SK-N-SH (cell line): ENCODE measurements at regions not wholly inside any gene's neighbourhood (a gene's known extent, or its start where the extent isn't known, plus 50 kb on each side); places are given as distances from the start of the nearest gene placed in this dataset.

Source experiments
- CTCF ChIA-PET: fragments of 300-600, 350-600 bp; formaldehyde crosslinking; extraction: SDS; loops from one replicate; lab custom pipeline; 2021; lab: Yijun Ruan, JAX
- POLR2A ChIA-PET: fragments of 350-600 bp; sonication (Branson Sonifier 250); formaldehyde crosslinking; extraction: SDS; loops from one replicate; lab custom pipeline; 2020; ENCODE audit warnings: antibody characterized with exemption, inconsistent platforms; lab: Yijun Ruan, JAX
- DNase-seq: peaks from one replicate; pipeline ENCODE4 v3.0.0; 2012
- H2AFZ ChIP-seq: fragments of 200-600 bp; sonication (generic); 2 replicates; pipeline ENCODE4 v1.8.1; 2016; ENCODE audit warnings: antibody characterized with exemption, mild to moderate bottlenecking, low read depth
- H3F3A ChIP-seq: fragments of 200-600 bp; sonication (generic); replicated peaks from 2 replicates; pipeline ENCODE3; 2016; ENCODE audit warnings: antibody characterized with exemption, mild to moderate bottlenecking; ENCODE audit not compliant: insufficient read depth
- H3K27ac ChIP-seq, 2 experiments: fragments of 200-500 bp in 1 of 2; fragments of 200-600 bp in 1 of 2; sonication (Bioruptor generic) in 1 of 2; sonication (generic), shearing (Covaris generic) in 1 of 2; 2 replicates each; pipeline versions ENCODE4 v1.5.1 to v1.6.1; 2014 to 2016; ENCODE audit warnings: low read depth in 2 of 2, inconsistent platforms in 1 of 2, low read length in 1 of 2, mild to moderate bottlenecking in 1 of 2, mixed read lengths in 1 of 2
- H3K27me3 ChIP-seq: fragments of 200-600 bp; sonication (generic), shearing (Covaris generic); 2 replicates; pipeline ENCODE4 v1.6.1; 2016; ENCODE audit warnings: mixed run types; ENCODE audit not compliant: insufficient read depth
- H3K36me3 ChIP-seq, 2 experiments: fragments of 200-500 bp in 1 of 2; fragments of 200-600 bp in 1 of 2; sonication (Bioruptor generic) in 1 of 2; sonication (generic) in 1 of 2; replicated peaks in 1 of 2; 2 replicates each; pipeline versions ENCODE3 to v1.5.1; 2014 to 2016; ENCODE audit warnings: low read length in 1 of 2, mild to moderate bottlenecking in 1 of 2; ENCODE audit not compliant: insufficient read depth in 2 of 2, control insufficient read depth in 1 of 2
- H3K4me1 ChIP-seq, 2 experiments: fragments of 200-500 bp in 1 of 2; fragments of 200-600 bp in 1 of 2; sonication (Bioruptor generic) in 1 of 2; sonication (generic), shearing (Covaris generic) in 1 of 2; 2 replicates each; pipeline versions ENCODE4 v1.5.1 to v1.6.1; 2014 to 2016; ENCODE audit warnings: low read depth in 1 of 2, low read length in 1 of 2, mixed run types in 1 of 2; ENCODE audit not compliant: insufficient read depth in 2 of 2, control insufficient read depth in 1 of 2
- H3K4me2 ChIP-seq: fragments of 200-600 bp; sonication (generic), shearing (Covaris generic); 2 replicates; pipeline ENCODE4 v1.6.1; 2017; ENCODE audit warnings: mixed run types
- H3K4me3 ChIP-seq, 2 experiments: fragments of 200-500 bp in 1 of 2; fragments of 200-600 bp in 1 of 2; sonication (Bioruptor generic) in 1 of 2; sonication (generic), shearing (Covaris generic) in 1 of 2; 2 replicates each; pipeline versions ENCODE4 v1.5.1 to v1.8.1; 2014 to 2016; ENCODE audit warnings: low read depth in 2 of 2, inconsistent platforms in 1 of 2, low read length in 1 of 2, mild to moderate bottlenecking in 1 of 2, mixed read lengths in 1 of 2, moderate library complexity in 1 of 2
- H3K79me2 ChIP-seq: fragments of 200-600 bp; sonication (generic); 2 replicates; pipeline ENCODE4 v1.8.1; 2017; ENCODE audit warnings: mild to moderate bottlenecking; ENCODE audit not compliant: insufficient read depth
- H3K9ac ChIP-seq: fragments of 200-600 bp; sonication (generic); 2 replicates; pipeline ENCODE4 v1.6.1; 2017; ENCODE audit warnings: mixed run types
- H3K9me2 ChIP-seq: fragments of 200-600 bp; sonication (generic); 2 replicates; pipeline ENCODE4 v1.6.1; 2017; ENCODE audit warnings: mixed run types
- H3K9me3 ChIP-seq: fragments of 200-600 bp; sonication (generic); 2 replicates; pipeline ENCODE4 v1.6.1; 2017; ENCODE audit warnings: mixed run types, mild to moderate bottlenecking, moderate library complexity
- H4K20me1 ChIP-seq: fragments of 200-600 bp; sonication (generic); 2 replicates; pipeline ENCODE4 v1.6.1; 2017; ENCODE audit warnings: mild to moderate bottlenecking, mixed run types; ENCODE audit not compliant: insufficient read depth
- CHD2 ChIP-seq: fragments of 150-350 bp; IDR thresholded peaks from 2 replicates; pipeline ENCODE4 v1.6.1; 2018; ENCODE audit warnings: low read length; ENCODE audit not compliant: partially characterized antibody
- EP300 ChIP-seq, 2 experiments: IDR thresholded peaks; 2 replicates each; pipeline versions ENCODE4 v1.4.0 to v1.6.1; 2012; ENCODE audit warnings: borderline replicate concordance in 1 of 2, low read depth in 1 of 2, low read length in 1 of 2
- FOSL2 ChIP-seq: IDR thresholded peaks from 2 replicates; pipeline ENCODE4 v1.4.0; 2012; ENCODE audit warnings: low read depth, mild to moderate bottlenecking, moderate library complexity, borderline replicate concordance
- FOXJ3 ChIP-seq: sonication (generic); formaldehyde crosslinking; IDR thresholded peaks from 2 replicates; pipeline ENCODE4 v1.5.1; 2020; ENCODE audit warnings: mild to moderate bottlenecking, missing genetic modification reagents
- MAX ChIP-seq: IDR thresholded peaks from 2 replicates; pipeline ENCODE4 v1.4.0; 2012; ENCODE audit warnings: low read depth
- MEF2A ChIP-seq: IDR thresholded peaks from 2 replicates; pipeline ENCODE4 v1.4.0; 2012; ENCODE audit warnings: low read depth, borderline replicate concordance
- NFIC ChIP-seq: IDR thresholded peaks from 2 replicates; pipeline ENCODE4 v1.4.0; 2012; ENCODE audit warnings: borderline replicate concordance
- RCOR1 ChIP-seq: fragments of 150-350 bp; IDR thresholded peaks from 2 replicates; pipeline ENCODE4 v1.6.1; 2017; ENCODE audit warnings: antibody characterized with exemption, low read length
- REST ChIP-seq: IDR thresholded peaks from 2 replicates; pipeline ENCODE4 v1.6.1; 2012; ENCODE audit warnings: mild to moderate bottlenecking, low read depth, low read length, moderate library complexity
- RXRA ChIP-seq: IDR thresholded peaks from 2 replicates; pipeline ENCODE4 v1.4.0; 2012; ENCODE audit warnings: low read depth, mild to moderate bottlenecking, borderline replicate concordance
- SIN3A ChIP-seq: IDR thresholded peaks from 2 replicates; pipeline ENCODE4 v1.6.1; 2012; ENCODE audit warnings: low read depth, mild to moderate bottlenecking, low read length, moderate library complexity, borderline replicate concordance
- SMC3 ChIP-seq: IDR thresholded peaks from 2 replicates; pipeline ENCODE4 v1.6.1; 2012; ENCODE audit warnings: low read depth, low read length, improper control_type of control experiment
- TCF12 ChIP-seq: IDR thresholded peaks from 2 replicates; pipeline ENCODE4 v1.4.0; 2012
- USF1 ChIP-seq: IDR thresholded peaks from 2 replicates; pipeline ENCODE4 v1.4.0; 2012; ENCODE audit warnings: low read depth, borderline replicate concordance
- YY1 ChIP-seq: IDR thresholded peaks from 2 replicates; pipeline ENCODE4 v1.4.0; 2012; ENCODE audit warnings: low read depth, mild to moderate bottlenecking
- WGBS: methylation state at CpG from one replicate; pipeline ENCODE4 v1.1.6; 2017; ENCODE audit warnings: low lambda C conversion rate; 5-methylcytosine and 5-hydroxymethylcytosine counted together

GRCh38 chr6:23630726-23631635, 495.0 kb upstream of the NRSN1 start:
- H3K27me3 ChIP-seq: no peaks in the 10 kb centered on the region
- no peak for DNase-seq
- no peaks in the 10 kb centered on the region for H3K79me2 ChIP-seq
- no peaks in the 10 kb centered on the region for H3K36me3 ChIP-seq
- TF ChIP-seq REST: no peak
- peak in 1 of 2 experiments; percentile 20; a peak in 1 of 4 replicates for TF ChIP-seq EP300 (IDR thresholded peaks at IDR 0.05; ENCODE audit: borderline replicate concordance in 1 of 2, low read depth in 1 of 2, low read length in 1 of 2)
- TF ChIP-seq TCF12: no peak
- no peak for TF ChIP-seq CHD2
- TF ChIP-seq, all 33 proteins: peak for 1
- Histone ChIP-seq H2AFZ (no peak overlapping the region), H3K4me1 (no peaks in the 10 kb centered on the region; a peak in 1 of 4 replicates), H3K9me2 (no peaks in the 10 kb centered on the region), H3K9me3 (no peaks in the 10 kb centered on the region), H3K27ac (peak overlapping the region in 1 of 2 experiments; percentile 53; a peak in 2 of 4 replicates), H4K20me1 (no peaks in the 10 kb centered on the region), H3F3A (no peaks in the 10 kb centered on the region), H3K9ac (no peak overlapping the region), H3K4me3 (no peak overlapping the region), H3K4me2 (no peak overlapping the region)
- POLR2A ChIA-PET: no interaction called here
- 32% methylated on average over 6 of the region's 6 CpGs for WGBS
- CTCF ChIA-PET: interaction anchor here (0.9 to 1.8 kb wide), 3 partner anchors 13 to 1543 kb away, joined by 3 to 6 read pairs (median 4); no protein-coding TSS in a partner anchor

- ChIA-PET CTCF (no interaction called here), POLR2A (no interaction called here)
- TF ChIP-seq USF1: no peak
- TF ChIP-seq FOSL2: no peak
- TF ChIP-seq EP300 (IDR thresholded peaks at IDR 0.05; ENCODE audit: borderline replicate concordance in 1 of 2, low read depth in 1 of 2, low read length in 1 of 2): no peak
- no peak for TF ChIP-seq RXRA
- TF ChIP-seq RCOR1: no peak
- no peak for TF ChIP-seq MAX
- TF ChIP-seq SIN3A: no peak
- no peak for TF ChIP-seq NFIC
- TF ChIP-seq MEF2A: no peak
- TF ChIP-seq FOXJ3 (CRISPR knock-in tag): no peak
- TF ChIP-seq YY1: no peak
- no peak for TF ChIP-seq SMC3
- no peak for DNase-seq
- no peaks in the 10 kb centered on the region for H3K79me2 ChIP-seq
- H3K4me1 ChIP-seq: no peaks in the 10 kb centered on the region; a peak in 1 of 4 replicates
- no peaks in the 10 kb centered on the region for H3K36me3 ChIP-seq
- H3K27me3 ChIP-seq: no peaks in the 10 kb centered on the region
- H3K27ac ChIP-seq: no peak overlapping the region
- no peak overlapping the region for H3K9ac ChIP-seq
- H3K4me2 ChIP-seq: no peak overlapping the region
- no peak overlapping the region for H2AFZ ChIP-seq
- no peaks in the 10 kb centered on the region for H3K9me2 ChIP-seq
- 41% methylated on average over 5 of the region's 7 CpGs for WGBS
- H4K20me1 ChIP-seq: no peaks in the 10 kb centered on the region
- H3F3A ChIP-seq: no peaks in the 10 kb centered on the region
- H3K4me3 ChIP-seq: no peak overlapping the region
- H3K9me3 ChIP-seq: no peaks in the 10 kb centered on the region
These were observed 492.0 kb upstream of the NRSN1 start for GRCh38 chr6:23633996-23634395.
